WTC11 (cell line): ENCODE measurements at regions not wholly inside any gene's neighbourhood (a gene's known extent, or its start where the extent isn't known, plus 50 kb on each side); places are given as distances from the start of the nearest gene placed in this dataset.

Experiments used
- ATAC-seq: fragments of 200-7000 bp; cut with Tn5 transposase; 2 replicates; pipeline ENCODE4 v1.10.0; 2021; ENCODE audit warnings: mild to moderate bottlenecking, moderate library complexity
- CTCF ChIA-PET: fragments of 300-600 bp; sonication (Branson Sonifier 250); formaldehyde crosslinking; loops from one replicate; lab custom pipeline; 2021; ENCODE audit warnings: antibody characterized with exemption; lab: Charles Lee
- POLR2A ChIA-PET: fragments of 350-600 bp; sonication (Branson Sonifier 250); formaldehyde crosslinking; loops from one replicate; lab custom pipeline; 2021; ENCODE audit warnings: antibody characterized with exemption; lab: Charles Lee
- DNase-seq: peaks from one replicate; pipeline ENCODE4 v3.0.0; 2021; ENCODE audit warnings: low spot score
- H3K27ac Mint-ChIP-seq: 2 replicates; pipeline ENCODE4 v1.8.0; 2021; ENCODE audit warnings: mixed read lengths
- H3K27me3 Mint-ChIP-seq: 2 replicates; pipeline ENCODE4 v1.8.0; 2021; ENCODE audit warnings: low read depth, mild to moderate bottlenecking, moderate library complexity, mixed read lengths
- H3K36me3 Mint-ChIP-seq: 2 replicates; pipeline ENCODE4 v1.8.0; 2021; ENCODE audit warnings: mixed read lengths
- H3K4me1 Mint-ChIP-seq: 2 replicates; pipeline ENCODE4 v1.8.0; 2022; ENCODE audit warnings: mixed read lengths
- H3K4me3 Mint-ChIP-seq: 2 replicates; pipeline ENCODE4 v1.8.0; 2021; ENCODE audit warnings: mild to moderate bottlenecking, moderate library complexity, mixed read lengths
- H3K9me3 Mint-ChIP-seq: 2 replicates; pipeline ENCODE4 v1.8.0; 2021; ENCODE audit warnings: mixed read lengths
- EMX1 ChIP-seq: fragments of 250-450 bp; sonication (Bioruptor Pico); IDR thresholded peaks from 2 replicates; pipeline ENCODE4 v1.8.0; 2021; ENCODE audit warnings: mild to moderate bottlenecking
- ESRRA ChIP-seq: sonication (generic); formaldehyde crosslinking; IDR thresholded peaks from 2 replicates; pipeline ENCODE4 v1.8.1; 2022; ENCODE audit warnings: mild to moderate bottlenecking, missing genetic modification reagents, borderline replicate concordance
- GRHL2 ChIP-seq: fragments of 250-450 bp; sonication (Bioruptor Pico); IDR thresholded peaks from 2 replicates; pipeline ENCODE4 v1.8.0; 2022; ENCODE audit warnings: mild to moderate bottlenecking, moderate library complexity; ENCODE audit not compliant: insufficient replicate concordance, severe bottlenecking
- KAT7 ChIP-seq: sonication (generic); formaldehyde crosslinking; IDR thresholded peaks from 2 replicates; pipeline ENCODE4 v1.8.1; 2023; ENCODE audit warnings: missing genetic modification reagents, mild to moderate bottlenecking, borderline replicate concordance
- SMAD3 ChIP-seq: sonication (generic); formaldehyde crosslinking; IDR thresholded peaks from 2 replicates; pipeline ENCODE4 v1.8.0; 2022; ENCODE audit warnings: missing genetic modification reagents, mild to moderate bottlenecking, borderline replicate concordance
- SP1 ChIP-seq: sonication (generic); formaldehyde crosslinking; conservative IDR thresholded peaks from 2 replicates; pipeline ENCODE4 v1.8.1; 2022; ENCODE audit warnings: missing genetic modification reagents
- TEAD1 ChIP-seq: sonication (generic); formaldehyde crosslinking; IDR thresholded peaks from 2 replicates; pipeline ENCODE4 v1.8.0; 2022; ENCODE audit warnings: mild to moderate bottlenecking, missing genetic modification reagents
- TF ChIP-seq, protein P1 (sequence below): fragments of 250-450 bp; sonication (Bioruptor Pico); conservative IDR thresholded peaks from 2 replicates; pipeline ENCODE4 v1.9.0; 2021; ENCODE audit warnings: mild to moderate bottlenecking
- TF ChIP-seq, protein P2 (sequence below): sonication (generic); formaldehyde crosslinking; IDR thresholded peaks from 2 replicates; pipeline ENCODE4 v1.8.0; 2023; ENCODE audit warnings: mild to moderate bottlenecking, missing genetic modification reagents
- TF ChIP-seq, protein P3 (sequence below): sonication (generic); formaldehyde crosslinking; IDR thresholded peaks from 2 replicates; pipeline ENCODE4 v1.8.1; 2022; ENCODE audit warnings: mild to moderate bottlenecking, missing genetic modification reagents, moderate library complexity, borderline replicate concordance
- TF ChIP-seq, protein P4 (sequence below): sonication (generic); formaldehyde crosslinking; IDR thresholded peaks from 2 replicates; pipeline ENCODE4 v1.8.1; 2022; ENCODE audit warnings: low read depth, mild to moderate bottlenecking, moderate library complexity, missing genetic modification reagents, borderline replicate concordance
- TF ChIP-seq, protein P5 (sequence below): sonication (generic); formaldehyde crosslinking; IDR thresholded peaks from 2 replicates; pipeline ENCODE4 v1.8.0; 2022; ENCODE audit warnings: mild to moderate bottlenecking, missing genetic modification reagents
- TF ChIP-seq, protein P6 (sequence below): sonication (generic); formaldehyde crosslinking; IDR thresholded peaks from 2 replicates; pipeline ENCODE4 v1.8.1; 2023; ENCODE audit warnings: mild to moderate bottlenecking, missing genetic modification reagents, moderate library complexity
- TF ChIP-seq, protein P7 (sequence below): fragments of 250-450 bp; sonication (Bioruptor Pico); IDR thresholded peaks from 2 replicates; pipeline ENCODE4 v1.9.0; 2021; ENCODE audit warnings: moderate library complexity, mild to moderate bottlenecking, inconsistent platforms, borderline replicate concordance
- TF ChIP-seq, protein P8 (sequence below): fragments of 250-450 bp; sonication (Bioruptor Pico); IDR thresholded peaks from 2 replicates; pipeline ENCODE4 v1.9.0; 2021; ENCODE audit warnings: mild to moderate bottlenecking, borderline replicate concordance

DNA sequence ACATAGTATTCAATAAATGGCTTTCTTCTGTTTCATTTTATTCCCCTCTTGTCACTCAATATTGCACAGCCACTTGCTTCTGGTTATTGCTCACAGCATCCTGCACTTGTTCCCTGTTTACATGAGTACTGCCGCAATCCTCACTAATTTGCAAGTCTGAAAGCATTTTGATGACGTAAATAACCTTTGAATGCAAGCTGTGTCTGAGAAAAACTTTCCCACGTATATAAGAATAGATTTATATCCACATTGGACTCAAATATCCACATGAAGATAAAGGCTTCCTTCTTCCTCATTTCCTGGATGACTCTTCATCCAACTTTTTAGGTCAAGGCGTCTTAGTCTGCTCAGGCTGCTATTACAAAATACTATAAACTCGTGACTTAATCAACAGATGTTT is 88.2 kb upstream of the DAP start (continued):
- TF ChIP-seq, protein P1, sequence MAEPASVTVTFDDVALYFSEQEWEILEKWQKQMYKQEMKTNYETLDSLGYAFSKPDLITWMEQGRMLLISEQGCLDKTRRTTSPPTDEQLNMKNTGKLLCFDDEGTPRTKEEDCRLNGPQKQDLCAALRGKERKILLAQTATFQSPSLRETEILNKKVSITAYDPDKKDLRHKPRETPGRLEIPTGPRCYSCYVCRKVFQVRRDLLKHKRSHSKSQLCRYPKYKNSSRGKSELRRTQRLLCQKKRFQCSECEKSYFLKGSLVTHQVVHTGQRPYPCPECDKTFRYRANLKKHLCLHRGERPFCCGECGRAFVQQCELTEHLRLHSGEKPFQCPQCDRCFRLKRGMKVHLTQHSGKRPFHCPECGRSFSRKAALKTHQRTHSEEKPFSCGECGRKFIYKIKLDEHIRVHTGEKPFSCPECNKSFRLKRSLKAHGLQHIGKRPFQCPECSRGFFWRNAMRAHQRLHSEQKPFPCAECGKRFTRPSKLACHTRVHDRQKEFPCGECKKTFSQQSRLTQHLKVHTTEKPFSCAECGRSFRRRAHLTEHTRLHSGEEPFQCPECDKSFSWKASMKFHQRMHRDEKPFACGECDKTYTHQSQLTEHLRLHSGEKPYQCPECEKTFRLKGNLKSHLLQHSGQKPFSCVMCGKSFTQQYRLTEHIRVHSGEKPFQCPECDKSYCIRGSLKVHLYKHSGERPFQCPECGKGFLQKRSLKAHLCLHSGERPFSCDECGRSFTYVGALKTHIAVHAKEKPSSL (CRISPR knock-in tag) = no peak
- TF ChIP-seq, protein P2, sequence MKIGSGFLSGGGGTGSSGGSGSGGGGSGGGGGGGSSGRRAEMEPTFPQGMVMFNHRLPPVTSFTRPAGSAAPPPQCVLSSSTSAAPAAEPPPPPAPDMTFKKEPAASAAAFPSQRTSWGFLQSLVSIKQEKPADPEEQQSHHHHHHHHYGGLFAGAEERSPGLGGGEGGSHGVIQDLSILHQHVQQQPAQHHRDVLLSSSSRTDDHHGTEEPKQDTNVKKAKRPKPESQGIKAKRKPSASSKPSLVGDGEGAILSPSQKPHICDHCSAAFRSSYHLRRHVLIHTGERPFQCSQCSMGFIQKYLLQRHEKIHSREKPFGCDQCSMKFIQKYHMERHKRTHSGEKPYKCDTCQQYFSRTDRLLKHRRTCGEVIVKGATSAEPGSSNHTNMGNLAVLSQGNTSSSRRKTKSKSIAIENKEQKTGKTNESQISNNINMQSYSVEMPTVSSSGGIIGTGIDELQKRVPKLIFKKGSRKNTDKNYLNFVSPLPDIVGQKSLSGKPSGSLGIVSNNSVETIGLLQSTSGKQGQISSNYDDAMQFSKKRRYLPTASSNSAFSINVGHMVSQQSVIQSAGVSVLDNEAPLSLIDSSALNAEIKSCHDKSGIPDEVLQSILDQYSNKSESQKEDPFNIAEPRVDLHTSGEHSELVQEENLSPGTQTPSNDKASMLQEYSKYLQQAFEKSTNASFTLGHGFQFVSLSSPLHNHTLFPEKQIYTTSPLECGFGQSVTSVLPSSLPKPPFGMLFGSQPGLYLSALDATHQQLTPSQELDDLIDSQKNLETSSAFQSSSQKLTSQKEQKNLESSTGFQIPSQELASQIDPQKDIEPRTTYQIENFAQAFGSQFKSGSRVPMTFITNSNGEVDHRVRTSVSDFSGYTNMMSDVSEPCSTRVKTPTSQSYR (CRISPR knock-in tag) = no peak
- TF ChIP-seq, protein P3, sequence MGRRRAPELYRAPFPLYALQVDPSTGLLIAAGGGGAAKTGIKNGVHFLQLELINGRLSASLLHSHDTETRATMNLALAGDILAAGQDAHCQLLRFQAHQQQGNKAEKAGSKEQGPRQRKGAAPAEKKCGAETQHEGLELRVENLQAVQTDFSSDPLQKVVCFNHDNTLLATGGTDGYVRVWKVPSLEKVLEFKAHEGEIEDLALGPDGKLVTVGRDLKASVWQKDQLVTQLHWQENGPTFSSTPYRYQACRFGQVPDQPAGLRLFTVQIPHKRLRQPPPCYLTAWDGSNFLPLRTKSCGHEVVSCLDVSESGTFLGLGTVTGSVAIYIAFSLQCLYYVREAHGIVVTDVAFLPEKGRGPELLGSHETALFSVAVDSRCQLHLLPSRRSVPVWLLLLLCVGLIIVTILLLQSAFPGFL = no peak
- TF ChIP-seq, protein P4, sequence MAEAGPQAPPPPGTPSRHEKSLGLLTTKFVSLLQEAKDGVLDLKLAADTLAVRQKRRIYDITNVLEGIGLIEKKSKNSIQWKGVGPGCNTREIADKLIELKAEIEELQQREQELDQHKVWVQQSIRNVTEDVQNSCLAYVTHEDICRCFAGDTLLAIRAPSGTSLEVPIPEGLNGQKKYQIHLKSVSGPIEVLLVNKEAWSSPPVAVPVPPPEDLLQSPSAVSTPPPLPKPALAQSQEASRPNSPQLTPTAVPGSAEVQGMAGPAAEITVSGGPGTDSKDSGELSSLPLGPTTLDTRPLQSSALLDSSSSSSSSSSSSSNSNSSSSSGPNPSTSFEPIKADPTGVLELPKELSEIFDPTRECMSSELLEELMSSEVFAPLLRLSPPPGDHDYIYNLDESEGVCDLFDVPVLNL (CRISPR knock-in tag) = no peak
- TF ChIP-seq KAT7 (CRISPR knock-in tag) (no peak), SMAD3 (CRISPR knock-in tag) (no peak), GRHL2 (CRISPR knock-in tag) (no peak)

DNA sequence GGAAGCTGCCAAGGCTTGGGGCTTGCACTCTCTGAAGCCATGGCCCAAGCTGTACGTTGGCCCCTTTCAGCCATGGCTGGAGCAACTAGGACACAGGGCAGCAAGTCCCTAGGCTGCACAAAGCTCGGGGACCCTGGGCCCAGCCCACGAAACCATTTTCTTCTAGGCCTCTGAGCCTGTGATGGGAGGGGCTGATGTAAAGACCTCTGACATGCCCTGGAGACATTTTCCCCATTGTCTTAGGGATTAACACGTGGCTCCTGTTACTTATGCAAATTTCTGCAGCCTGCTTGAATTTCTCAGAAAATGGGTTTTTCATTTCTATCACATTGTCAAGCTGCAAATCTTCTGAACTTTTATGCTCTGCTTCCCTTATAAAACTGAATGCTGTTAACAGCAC is 83.0 kb upstream of the DAP start:
- no peak for TF ChIP-seq SP1 (CRISPR knock-in tag)
- TF ChIP-seq, protein P5, sequence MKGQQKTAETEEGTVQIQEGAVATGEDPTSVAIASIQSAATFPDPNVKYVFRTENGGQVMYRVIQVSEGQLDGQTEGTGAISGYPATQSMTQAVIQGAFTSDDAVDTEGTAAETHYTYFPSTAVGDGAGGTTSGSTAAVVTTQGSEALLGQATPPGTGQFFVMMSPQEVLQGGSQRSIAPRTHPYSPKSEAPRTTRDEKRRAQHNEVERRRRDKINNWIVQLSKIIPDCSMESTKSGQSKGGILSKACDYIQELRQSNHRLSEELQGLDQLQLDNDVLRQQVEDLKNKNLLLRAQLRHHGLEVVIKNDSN (CRISPR knock-in tag) = no peak
- TF ChIP-seq ESRRA (CRISPR knock-in tag) = no peak
- TF ChIP-seq EMX1 (CRISPR knock-in tag) = no peak
- no peak for TF ChIP-seq TEAD1
- TF ChIP-seq, protein P6, sequence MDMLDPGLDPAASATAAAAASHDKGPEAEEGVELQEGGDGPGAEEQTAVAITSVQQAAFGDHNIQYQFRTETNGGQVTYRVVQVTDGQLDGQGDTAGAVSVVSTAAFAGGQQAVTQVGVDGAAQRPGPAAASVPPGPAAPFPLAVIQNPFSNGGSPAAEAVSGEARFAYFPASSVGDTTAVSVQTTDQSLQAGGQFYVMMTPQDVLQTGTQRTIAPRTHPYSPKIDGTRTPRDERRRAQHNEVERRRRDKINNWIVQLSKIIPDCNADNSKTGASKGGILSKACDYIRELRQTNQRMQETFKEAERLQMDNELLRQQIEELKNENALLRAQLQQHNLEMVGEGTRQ (CRISPR knock-in tag) = no peak
- TF ChIP-seq, protein P7, sequence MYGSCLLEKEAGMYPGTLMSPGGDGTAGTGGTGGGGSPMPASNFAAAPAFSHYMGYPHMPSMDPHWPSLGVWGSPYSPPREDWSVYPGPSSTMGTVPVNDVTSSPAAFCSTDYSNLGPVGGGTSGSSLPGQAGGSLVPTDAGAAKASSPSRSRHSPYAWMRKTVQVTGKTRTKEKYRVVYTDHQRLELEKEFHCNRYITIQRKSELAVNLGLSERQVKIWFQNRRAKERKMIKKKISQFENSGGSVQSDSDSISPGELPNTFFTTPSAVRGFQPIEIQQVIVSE (CRISPR knock-in tag) = no peak
- TF ChIP-seq, protein P8, sequence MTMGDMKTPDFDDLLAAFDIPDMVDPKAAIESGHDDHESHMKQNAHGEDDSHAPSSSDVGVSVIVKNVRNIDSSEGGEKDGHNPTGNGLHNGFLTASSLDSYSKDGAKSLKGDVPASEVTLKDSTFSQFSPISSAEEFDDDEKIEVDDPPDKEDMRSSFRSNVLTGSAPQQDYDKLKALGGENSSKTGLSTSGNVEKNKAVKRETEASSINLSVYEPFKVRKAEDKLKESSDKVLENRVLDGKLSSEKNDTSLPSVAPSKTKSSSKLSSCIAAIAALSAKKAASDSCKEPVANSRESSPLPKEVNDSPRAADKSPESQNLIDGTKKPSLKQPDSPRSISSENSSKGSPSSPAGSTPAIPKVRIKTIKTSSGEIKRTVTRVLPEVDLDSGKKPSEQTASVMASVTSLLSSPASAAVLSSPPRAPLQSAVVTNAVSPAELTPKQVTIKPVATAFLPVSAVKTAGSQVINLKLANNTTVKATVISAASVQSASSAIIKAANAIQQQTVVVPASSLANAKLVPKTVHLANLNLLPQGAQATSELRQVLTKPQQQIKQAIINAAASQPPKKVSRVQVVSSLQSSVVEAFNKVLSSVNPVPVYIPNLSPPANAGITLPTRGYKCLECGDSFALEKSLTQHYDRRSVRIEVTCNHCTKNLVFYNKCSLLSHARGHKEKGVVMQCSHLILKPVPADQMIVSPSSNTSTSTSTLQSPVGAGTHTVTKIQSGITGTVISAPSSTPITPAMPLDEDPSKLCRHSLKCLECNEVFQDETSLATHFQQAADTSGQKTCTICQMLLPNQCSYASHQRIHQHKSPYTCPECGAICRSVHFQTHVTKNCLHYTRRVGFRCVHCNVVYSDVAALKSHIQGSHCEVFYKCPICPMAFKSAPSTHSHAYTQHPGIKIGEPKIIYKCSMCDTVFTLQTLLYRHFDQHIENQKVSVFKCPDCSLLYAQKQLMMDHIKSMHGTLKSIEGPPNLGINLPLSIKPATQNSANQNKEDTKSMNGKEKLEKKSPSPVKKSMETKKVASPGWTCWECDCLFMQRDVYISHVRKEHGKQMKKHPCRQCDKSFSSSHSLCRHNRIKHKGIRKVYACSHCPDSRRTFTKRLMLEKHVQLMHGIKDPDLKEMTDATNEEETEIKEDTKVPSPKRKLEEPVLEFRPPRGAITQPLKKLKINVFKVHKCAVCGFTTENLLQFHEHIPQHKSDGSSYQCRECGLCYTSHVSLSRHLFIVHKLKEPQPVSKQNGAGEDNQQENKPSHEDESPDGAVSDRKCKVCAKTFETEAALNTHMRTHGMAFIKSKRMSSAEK = no peak
- H3K27ac Mint-ChIP-seq = no peak overlapping the region
- H3K27me3 Mint-ChIP-seq = no peaks in the 10 kb centered on the region; the same call in 1 of the 2 replicates
- DNase-seq (no peak), ATAC-seq (no peak)
- CTCF ChIA-PET = no interaction called here
- H3K36me3 Mint-ChIP-seq = peaks cover 9% of the 10 kb centered on the region; the same call in 1 of the 2 replicates
- peaks cover 38% of the 10 kb centered on the region for H3K9me3 Mint-ChIP-seq
- no peak overlapping the region for H3K4me3 Mint-ChIP-seq
- POLR2A ChIA-PET = no interaction called here
- no peaks in the 10 kb centered on the region for H3K4me1 Mint-ChIP-seq
